ENCODE measurements at regions not wholly inside any gene's neighbourhood (a gene's known extent, or its start where the extent isn't known, plus 50 kb on each side); places are given as distances from the start of the nearest gene placed in this dataset.
A peak's percentile ranks its signal among the peaks of the same experiment; 100 is the strongest.
"Not testable (repeated sequence)": the region's sequence is repeated elsewhere in the genome, so short reads cannot be mapped to it uniquely, and the experiment has no call there.

DNA sequence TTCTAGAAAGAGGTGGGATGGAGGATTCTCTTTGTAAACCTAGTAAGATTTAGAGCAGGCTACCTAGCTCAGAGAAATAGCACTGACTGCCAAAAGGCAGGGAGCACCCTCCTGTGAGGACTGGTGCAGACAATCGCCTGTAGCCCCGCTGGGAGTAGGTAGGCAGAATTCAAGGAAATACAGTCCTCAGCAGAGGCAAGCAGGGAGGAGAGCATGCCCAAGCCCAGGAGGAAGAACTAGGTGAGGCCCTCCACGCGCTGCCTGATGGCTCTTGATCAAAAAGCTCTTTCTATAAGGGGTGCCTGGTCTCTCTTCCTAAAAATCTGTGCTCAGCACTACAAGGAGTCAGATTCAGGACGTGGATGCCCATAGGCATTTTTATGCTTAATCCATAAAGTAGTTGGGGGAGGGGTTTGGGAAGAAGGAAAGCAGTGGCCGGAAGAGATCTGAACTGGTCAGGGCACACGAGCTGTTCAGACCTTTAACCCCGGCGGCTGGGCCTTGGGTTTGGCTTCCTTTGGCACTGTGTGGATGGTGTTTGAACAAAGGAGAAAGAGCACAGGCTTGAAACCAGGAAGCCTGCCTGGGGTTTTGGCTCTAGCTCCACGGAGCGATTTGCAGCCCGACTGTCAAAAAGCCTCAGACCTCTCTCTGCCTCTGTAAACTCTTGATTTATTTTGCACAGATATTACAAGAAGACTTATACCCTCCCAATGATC is 320.6 kb downstream of the FOXO1 start:
- no peak for DNase-seq

- no peak for DNase-seq
Observed at GRCh38 chr13:40346592-40346991, 319.8 kb downstream of the FOXO1 start.

DNA sequence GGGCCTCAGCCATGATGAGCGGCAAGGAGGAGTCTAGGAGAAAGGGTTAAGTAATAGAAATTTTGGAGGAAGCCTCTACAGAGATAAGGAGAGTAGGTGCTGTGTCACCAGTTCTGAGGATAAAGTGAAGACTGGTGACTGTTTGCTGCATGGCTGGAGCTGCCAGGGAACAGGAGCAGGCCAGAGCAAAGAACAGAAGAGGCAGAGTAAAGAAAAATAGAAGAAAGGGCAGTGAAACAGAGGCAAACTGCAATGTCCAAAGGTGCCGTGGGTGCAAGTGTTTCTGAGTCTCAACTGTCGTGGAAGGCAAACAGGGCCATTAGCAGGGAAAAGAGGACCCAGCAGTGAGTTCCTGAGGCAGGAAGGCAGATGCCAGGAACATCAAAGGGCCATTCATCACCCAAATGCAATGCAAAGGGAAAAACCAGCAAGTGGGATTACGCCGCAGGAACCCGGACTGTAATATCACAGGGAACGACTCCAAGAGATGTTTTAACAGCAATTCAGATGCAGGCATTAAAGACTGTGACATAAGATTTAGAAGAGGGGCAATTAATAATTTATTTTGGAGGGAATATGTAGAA is 318.3 kb downstream of the FOXO1 start:
- DNase-seq = no peak

DNA sequence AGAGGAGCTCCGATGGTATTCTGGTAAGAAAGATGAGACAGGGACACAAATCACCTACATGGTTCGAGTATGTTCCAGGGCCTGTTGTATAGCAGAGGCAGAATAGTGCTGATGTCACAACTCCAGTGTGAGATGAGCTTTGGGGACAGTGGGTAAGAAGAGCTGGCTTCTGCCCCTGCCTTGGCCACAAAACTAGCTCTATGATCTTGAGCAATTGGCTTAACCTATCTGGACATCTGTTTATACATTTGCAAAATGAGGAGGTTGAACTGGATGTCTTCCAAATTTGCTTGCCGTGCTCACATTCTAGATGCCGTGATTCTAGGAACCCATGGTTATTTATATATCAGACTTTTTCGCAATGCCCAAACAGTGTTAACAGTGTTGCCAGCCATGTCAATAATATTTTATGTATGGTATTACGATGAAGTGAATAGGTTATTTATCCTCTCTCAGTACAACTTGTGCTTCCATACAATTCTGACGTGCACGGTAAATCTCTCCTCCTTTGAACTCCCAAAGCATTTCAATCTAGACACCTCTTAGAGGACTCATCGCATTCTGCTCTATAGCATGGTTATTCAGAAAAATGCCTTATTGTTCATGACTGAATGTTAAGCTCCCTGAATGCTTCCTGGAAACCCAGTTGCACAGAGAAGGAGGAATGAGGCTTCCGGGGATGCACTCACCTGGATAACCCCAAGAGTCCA is 316.0 kb downstream of the FOXO1 start:
- DNase-seq = no peak

DNA sequence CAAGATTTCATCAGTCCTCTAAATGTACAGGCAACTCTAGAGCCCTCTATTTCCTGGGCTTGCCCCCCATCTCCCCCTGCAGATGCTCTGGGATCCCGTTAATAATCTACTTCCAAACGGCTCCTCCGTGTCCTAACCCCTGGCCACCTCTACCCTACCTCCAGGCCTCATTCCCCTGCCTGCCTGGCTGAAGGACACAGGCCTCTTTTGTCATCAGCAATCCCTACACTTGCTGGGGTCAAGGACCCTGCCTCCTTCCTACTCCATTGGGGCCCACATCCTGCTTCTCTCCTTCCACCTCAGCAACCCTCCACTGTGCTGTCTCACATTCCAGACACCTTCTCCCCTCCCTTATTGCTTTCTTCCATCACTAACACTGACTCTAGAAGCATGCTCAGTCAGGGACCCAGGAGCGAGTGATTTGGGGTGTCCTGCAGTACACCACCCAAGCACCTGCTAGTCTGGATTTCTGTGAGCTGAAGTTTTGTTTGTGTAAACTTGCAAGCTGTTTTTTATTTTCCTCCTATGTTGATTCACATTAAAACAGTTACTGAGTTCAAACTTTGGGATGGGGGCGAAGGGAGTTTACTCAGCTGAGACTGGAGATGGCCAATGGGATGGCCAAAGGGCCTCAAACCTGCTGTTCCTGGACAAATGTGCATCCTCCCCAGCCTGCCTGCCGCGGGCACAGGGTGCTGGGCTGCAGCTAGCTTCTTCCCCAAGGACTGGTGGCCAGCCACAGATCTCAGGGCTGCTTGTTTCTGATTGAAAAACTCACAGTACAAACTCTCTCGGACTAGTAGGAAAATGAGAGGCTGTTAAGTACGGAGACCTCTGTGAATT is 314.7 kb downstream of the FOXO1 start:
- DNase-seq = no peak

DNA sequence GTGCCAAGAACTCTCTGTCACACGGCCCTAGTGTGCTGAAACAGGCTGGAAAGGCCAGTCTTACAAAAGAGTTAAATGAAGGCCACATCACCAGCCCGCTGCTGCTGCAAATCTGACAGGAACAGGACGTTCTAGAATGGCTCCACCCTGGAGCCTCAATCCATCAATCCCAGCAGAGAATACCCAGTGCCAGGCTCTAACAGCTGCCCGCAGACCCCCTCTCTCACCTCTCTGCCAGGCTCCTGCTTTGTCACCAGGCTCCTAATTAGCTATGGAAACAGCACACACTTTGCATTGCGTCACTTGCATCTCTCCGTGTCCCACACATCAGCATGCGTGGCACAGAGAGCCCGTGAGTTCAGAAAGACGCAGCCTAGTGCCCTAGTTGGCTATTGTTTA is 314.1 kb downstream of the FOXO1 start:
- DNase-seq = no peak

DNA sequence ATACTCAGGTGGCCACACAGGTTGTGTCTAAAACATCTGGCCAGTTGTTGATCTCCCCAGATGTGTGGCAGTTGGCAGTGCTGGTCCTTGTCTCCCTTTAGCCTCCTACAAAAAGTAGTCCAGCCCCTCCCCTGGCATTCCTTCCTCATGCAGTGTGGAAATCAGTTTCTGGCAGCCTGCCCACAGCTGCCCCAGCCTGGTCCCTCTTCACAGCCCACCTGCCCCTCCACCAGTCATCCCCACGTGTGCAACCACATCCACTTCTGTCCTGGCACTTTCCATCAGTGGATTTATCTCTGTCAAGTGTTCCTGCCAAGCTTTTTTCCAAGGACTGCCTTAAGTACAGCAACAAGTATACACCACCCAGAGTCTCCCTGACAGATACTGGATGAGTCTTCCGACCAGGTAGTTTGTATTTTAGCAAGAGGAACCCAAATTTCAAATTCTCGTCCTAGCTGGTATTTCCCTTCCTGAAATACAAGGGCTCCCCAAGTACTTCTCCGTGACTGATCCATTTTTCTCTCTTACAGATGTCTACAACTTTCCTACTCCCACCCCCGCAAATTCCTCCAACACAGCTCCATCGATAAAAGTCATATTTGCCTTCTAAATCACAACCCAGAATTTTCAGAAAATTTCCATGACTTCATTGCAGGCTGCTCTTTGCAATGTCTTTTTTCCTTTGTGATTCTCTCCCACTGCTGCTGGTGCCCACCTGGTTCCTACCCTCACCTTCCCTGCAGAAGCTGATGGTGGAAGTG is 313.5 kb downstream of the FOXO1 start:
- no peak for DNase-seq

DNA sequence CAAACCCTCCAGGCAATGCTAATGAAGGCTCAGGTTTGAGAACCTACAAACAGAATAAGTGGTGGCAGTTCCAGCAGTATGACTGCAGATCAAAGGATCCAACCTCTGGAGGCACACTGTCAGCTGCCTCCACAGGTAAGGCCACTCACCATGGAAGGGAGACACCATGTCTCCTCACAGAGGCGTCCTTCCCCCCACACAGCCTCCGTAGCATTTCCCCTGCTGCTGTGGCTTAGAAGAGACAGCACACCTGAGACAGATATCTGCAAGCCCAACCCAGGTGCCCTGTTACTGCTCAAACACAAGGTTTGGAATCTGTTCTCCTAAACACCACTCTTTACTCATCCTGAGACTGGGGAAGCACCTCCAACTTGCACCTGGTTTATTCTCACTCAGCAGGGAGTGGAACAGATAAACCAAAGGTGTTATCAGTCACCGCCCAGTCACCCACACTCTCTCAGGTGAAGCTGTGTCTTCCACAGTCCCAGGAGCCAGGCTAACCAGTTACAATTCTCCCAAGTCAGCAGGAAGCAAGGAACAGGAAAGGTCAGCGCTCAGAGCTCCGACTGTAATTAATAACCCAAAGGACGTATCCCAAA is 311.2 kb downstream of the FOXO1 start:
- no peak for DNase-seq

DNA sequence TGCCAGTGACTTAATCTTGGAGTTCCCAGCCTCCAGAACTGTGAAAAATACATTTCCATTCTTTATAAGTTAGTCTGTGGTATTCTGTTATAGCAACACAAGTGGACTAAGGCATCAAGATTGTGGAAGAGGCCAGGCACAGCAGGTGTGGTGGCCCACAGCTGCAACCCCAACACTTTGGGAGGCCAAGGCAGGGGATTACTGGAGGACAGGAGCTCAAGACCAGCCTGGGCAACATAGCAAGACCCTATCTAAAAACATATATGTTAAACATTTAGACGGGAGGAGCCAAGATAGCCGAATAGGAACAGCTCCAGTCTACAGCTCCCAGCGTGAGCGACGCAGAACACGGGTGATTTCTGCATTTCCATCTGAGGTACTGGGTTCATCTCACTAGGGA is 310.4 kb downstream of the FOXO1 start:
- no peak for DNase-seq

- DNase-seq = not testable (repeated sequence)
Observed at GRCh38 chr13:40356458-40356857, 310.0 kb downstream of the FOXO1 start.

DNA sequence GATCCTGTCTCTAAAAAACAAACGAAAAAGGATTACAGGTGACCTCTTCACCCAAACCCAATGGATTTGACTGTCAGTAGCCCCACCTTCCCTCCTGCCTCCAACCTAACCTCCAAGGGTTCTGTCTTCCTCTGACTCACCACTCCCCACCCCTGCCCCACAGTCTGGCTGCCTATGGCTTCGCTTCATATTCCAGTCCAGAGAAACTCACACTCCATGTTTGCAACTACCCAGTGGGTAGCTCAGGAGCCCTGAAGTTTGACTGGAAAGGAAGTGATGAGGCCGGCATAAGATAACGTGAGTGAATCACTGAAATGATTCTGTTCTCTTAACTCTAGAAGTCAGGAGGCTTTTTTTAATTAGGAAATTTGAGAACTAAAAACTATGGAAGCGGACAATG is 303.9 kb downstream of the FOXO1 start:
- no peak for DNase-seq

- no peak for DNase-seq
Observed at GRCh38 chr13:40363653-40364052, 302.8 kb downstream of the FOXO1 start.

- no peak for DNase-seq
Observed at GRCh38 chr13:40366119-40366518, 300.3 kb downstream of the FOXO1 start.

DNA sequence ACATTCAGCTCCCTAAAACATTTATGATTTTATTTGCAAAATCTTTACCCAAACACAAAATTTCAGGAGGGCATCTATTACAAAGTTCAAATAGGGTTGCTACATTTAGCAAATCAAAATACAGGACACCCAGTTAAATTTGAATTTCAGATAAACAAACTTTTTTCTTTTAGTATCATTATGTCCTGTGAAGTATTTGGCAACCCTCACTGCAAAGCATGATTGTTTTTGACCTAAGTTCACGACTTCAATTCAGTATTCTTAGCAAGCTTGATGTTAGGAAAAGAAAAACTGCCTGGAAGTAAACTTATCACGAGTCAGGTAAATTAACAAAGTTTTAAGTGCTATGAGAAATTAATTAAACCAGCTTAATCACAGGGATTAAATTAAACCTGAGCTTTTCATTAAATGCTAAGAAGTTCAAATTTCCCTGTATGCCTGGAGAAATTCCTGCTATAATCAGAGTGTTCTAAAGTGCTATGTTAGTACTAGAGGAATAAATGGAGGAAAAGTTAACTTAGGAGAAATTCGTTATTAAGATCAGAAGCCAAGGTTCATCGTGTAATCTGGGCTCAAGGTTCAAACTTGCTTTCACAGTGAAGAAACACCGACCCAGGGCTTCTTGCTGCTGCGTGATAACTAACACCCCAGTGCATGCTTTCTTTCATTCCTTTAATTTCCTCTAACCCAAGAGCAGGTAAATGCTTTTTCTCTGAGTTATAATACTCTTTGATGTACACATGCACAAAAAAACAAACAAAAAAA is 298.1 kb downstream of the FOXO1 start:
- DNase-seq = no peak

- no peak for DNase-seq
Observed at GRCh38 chr13:40370661-40371060, 295.8 kb downstream of the FOXO1 start.

DNA sequence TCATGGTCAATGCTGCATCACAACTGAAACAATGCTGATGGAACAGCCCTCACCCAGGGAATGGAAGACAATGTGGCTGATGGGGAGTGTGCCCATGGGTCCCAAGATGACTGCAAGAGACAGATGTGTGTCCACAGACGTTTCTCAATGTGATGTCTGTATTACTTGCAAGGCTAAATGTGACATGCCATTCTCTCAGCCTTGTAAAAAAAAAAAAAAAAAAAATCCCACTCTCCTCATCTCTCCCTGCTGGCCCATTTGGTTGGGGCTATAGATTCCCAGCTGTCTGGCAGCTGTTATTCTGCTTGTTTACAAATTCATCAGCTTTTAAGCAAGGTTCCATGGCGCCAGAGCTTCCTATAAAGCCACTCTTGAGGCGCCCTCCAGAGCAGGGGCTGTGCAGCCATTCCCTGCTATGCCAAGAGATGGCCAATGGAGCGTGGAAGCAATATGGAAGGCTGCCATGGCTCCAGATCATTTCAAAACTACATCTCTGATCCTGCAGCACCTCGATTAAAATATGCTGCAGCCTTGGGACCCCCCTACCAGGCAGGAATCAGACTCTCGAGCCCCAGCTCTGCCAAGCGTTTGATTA is 294.8 kb downstream of the FOXO1 start:
- no peak for DNase-seq

- peak; percentile 32 to 50 for DNase-seq
Observed at GRCh38 chr13:40373608-40374007, 292.8 kb downstream of the FOXO1 start.

DNA sequence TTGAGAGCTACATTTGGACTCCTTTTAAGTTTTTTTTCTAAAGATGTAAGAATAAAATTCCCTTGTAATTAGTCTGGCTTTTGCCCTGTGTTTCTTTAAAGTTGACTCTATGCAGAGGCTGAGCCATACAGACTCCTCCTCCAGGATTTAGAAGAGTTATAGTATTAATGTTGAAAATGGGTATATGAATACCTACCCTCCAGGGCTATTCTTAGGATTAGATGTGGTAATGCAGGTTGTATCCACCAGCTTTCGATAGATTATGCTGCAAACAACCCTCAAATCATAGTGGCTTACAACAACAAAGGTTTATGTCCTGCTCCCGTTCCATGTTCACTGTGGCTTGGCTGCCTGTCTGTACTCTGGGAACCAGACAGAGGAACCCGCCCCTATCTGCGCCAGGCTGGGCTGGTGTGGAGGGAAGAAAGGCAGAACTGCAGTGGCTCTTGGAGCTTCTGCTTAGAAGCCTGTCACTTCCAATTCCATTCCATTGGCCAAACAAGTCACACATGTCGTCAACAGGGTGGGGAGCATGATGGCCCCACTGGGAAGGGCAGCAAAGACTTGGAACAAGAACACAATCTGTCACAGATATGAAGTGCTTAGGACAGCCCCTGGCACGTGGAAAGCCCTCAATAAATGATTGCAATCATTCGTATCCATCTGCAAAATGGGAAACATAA is 290.8 kb downstream of the FOXO1 start:
- no peak for DNase-seq

DNA sequence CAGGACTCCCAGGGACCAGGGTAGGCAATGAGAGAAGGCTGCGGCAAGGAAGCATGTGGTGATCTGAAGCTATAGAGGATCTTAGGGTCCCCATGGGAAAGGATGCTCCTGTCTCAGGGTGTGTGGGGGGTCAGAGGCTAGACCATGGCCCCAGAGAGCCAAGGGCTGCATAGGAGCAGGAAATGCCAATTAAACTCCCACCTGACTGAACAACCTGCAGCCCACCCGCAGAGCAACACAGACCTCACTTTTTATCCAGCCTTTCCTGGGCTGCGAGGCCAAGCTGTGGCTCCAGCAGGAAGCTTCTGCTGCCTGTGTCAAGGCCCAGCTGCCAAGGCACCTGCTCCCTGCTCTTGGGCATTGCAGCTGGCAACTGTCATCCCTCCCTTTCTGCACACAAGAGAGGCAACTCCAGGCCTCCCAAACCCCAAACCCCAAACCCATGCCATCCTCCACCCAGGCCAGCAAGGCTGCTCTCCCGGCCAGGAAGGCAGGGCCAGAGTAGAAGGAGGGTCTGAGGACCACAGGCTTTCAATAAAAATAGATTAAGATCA is 290.1 kb downstream of the FOXO1 start:
- DNase-seq = no peak
